ENCODE measurements at regions not wholly inside any gene's neighbourhood (a gene's known extent, or its start where the extent isn't known, plus 50 kb on each side); places are given as distances from the start of the nearest gene placed in this dataset.
"Not testable (repeated sequence)": the region's sequence is repeated elsewhere in the genome, so short reads cannot be mapped to it uniquely, and the experiment has no call there.

DNA sequence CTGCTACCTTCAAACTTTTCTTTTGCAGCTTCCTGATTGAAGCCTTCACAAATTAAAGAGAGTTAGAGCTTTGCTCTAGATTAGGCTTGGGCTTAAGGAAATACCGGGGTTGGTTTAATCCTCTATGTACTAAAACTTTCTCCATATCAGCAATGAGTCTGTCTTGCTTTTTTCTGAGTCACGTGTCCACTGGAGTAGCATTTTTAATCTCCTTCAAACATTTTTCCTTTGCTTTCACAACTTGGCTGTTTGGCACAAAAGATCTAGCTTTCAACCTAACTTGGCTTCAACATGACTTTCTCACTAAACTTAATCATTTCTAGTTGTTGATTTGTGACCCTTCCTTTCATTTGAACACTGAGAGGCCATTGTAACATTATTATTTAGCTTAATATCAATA lies 261.6 kb downstream of the PLK2 start:
- no peak for DNase-seq

DNA sequence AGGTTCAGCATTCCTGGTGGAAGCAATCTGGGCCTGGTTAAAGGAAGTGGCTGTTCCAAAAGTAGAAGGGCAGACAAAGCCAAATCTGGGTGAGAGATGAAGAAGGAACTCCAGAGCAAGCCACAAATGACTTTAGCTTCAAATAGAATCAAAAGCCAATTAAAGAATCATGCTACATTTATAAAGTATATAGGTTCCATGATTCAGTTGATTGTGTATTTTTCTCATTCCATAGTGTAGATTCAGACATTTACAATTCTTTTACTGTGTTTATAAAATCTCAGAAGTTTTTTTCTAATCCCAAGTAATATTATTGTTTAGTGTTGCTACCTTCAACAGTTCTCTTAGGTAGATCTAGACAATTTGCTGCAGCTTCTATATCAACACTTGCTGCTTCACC lies 262.0 kb downstream of the PLK2 start:
- DNase-seq: no peak

GRCh38 chr5:58191443-58191842 lies 268.4 kb downstream of the PLK2 start:
- no peak for DNase-seq

GRCh38 chr5:58188262-58188651 lies 271.6 kb downstream of the PLK2 start:
- DNase-seq: no peak

GRCh38 chr5:58187432-58188261 lies 272.2 kb downstream of the PLK2 start:
- DNase-seq: no peak

- DNase-seq: no peak
These were observed 274.1 kb downstream of the PLK2 start for GRCh38 chr5:58185801-58186200.

DNA sequence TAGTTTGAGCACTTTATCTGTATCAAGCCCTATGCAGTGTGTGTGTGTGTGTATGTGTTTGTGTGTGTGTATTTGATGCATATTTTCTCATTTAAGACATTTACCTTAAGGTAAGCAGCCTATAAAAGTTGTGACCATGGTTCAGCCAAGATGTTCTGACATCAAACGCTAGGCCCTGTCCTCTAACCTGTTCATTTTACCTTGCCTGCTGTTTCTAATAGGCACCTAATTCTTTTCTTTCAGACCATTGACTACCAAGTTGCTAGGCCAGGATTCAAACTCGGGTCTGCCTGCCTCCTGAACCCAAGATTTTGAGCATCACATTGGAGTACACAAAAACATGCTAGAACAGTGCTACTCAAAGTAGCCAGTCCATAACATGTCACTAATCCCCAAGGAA lies 274.5 kb downstream of the PLK2 start:
- DNase-seq: no peak

GRCh38 chr5:58184910-58185309 lies 275.0 kb downstream of the PLK2 start:
- DNase-seq: no peak

GRCh38 chr5:58183786-58184085 lies 276.1 kb downstream of the PLK2 start:
- DNase-seq: no peak

GRCh38 chr5:58183078-58183785 lies 276.7 kb downstream of the PLK2 start:
- DNase-seq: no peak

DNA sequence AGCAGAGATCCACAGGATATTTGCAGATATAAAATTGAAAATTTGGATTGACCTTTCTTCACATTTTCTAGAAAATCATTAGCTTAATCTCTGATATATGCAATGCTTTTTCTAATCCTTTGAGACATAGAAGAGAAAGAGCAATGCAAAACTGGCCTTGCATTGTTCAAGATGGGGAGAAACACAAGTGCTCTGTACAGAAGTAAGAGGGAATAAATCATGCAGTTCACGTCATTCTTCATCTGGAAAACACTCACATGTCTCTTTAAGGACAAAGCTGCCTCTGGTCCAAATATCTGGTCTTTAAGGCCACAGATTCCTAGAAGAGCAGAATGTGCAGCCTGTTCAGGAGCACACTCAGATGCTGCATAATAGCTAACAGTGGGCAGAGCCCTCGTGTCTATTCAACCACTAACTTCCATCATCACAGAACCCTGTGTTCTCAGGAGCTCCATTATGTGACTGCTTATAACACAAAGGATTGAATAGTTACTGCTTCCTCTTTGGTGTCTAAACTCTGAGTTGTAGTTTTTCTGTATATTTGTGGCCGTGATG lies 277.5 kb downstream of the PLK2 start:
- DNase-seq: no peak

DNA sequence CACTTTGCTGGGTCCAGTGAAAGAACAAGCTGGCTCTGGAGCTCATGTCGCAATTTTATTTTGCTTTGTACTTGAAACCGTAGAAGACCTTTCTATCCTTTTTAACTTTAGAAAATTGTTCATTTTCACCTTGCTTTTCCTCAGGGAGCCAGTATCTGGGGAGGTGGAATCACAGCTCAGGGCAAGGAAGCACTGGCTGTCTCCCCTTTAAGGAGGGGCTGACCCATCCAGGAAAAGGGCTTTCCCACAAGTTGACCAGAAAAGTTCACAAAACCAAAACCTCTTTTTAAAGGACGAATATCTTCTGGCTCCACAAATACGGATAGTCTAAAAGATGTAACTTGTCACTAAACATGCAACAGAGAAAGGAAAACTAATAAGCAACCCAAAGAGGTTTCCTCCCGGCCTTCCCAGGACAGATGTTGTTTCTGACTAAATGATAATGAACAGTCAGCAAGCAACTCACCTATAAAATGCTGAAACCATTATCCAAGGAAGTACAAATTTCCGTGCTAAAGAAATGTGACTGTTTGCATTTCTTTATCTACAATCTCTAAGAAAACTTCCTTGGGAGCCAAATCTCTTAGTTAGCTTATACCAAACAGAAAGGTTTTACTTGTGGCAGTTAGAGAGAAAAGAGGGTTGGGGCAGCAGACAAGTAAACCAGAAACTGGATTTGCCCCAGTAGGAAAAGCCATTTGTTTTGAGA lies 278.2 kb downstream of the PLK2 start:
- no peak for DNase-seq

DNA sequence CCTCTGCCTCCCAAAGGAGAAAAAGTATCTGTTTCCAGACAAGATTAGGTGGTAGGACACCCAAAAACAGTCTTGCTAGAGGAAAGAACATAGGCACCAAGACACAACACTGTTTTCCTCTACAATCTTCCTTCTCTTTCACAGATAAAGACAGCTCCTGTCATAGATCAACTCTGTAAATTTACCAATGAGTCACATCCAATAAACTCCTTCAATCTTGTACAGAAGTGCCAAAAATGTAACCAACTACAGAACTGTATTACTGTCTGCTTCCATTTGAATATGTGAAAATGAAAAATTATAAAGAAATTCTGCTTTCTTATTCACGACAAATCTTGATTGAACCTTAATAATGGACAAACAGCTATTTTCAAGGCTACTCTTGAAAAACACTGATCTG lies 286.9 kb downstream of the PLK2 start:
- DNase-seq: no peak

DNA sequence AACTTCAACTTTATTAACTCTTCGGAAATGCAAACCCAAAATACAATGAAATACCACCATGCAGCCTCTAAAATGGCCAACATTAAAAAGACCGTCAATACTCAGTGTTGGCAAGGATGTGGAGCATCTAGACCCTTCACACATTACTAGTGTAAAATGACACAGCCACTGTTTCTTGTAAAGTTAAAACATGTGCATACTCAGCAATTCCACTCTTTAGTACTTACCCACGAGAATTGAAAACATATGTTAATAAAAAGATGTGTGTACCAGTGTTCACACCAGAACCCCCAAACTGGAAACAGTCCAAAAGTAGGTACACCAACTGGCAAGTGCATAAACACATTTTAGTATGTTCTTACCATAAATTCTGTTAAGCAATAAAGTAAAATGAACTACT lies 294.7 kb downstream of the PLK2 start:
- no peak for DNase-seq

DNA sequence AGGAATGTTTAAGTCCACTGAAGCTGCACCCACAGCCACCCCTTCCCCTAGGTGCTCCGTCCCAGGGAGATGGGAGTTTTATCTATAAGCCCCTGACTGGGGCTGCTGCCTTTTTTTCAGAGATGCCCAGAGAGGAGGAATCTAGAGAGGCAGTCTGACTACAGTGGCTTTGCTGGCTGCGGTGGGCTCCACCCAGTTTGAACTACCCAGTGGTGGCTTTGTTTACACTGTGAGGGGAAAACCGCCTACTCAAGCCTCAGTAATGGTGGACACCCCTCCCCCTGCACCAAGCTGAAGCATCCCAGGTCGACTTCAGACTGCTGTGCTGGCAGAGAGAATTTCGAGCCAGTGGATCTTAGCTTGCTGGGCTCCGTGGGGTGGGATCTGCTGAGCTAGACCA lies 298.0 kb downstream of the PLK2 start:
- not testable (repeated sequence) for DNase-seq

- no peak for DNase-seq
These were observed 302.7 kb downstream of the PLK2 start for GRCh38 chr5:58156973-58157701.

DNA sequence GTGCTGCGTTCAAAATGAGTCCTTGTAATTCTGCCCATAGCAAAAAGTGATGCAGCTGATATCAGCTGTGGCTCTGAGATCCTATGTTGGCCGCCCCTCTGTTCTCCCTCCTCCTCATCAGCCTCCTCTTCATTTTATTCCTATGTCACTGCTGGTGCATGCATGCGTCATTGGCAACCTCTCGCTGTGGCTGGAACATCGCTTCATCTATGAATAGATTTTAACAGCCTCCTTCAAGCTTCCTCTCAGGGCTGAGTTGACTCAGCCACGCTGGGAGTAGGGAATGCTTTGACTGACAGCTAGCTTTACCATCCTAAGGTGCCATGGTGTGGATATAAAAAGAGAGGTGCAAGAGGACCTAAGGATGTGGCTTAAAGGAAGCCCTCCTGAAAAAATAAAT lies 303.5 kb downstream of the PLK2 start:
- no peak for DNase-seq

GRCh38 chr5:58153255-58153654 lies 306.6 kb downstream of the PLK2 start:
- DNase-seq: no peak

DNA sequence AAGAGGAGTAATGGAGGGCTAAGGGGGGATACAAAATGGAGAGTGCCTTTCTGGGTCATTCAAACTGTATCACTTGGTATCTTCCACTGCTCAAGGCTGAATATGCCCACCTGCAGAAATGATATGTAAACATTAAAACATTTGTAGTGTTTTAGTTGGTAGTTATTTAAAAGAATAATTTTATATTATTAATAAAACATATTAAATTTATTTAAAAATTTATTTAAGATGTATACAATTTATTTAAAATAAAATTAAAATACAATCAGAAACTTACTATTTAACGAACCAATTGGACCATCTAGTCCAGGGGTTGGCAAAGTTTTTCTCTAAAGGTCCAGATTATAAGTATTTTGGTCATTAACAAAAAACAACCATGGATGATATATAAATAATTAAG lies 308.5 kb downstream of the PLK2 start:
- DNase-seq: no peak

DNA sequence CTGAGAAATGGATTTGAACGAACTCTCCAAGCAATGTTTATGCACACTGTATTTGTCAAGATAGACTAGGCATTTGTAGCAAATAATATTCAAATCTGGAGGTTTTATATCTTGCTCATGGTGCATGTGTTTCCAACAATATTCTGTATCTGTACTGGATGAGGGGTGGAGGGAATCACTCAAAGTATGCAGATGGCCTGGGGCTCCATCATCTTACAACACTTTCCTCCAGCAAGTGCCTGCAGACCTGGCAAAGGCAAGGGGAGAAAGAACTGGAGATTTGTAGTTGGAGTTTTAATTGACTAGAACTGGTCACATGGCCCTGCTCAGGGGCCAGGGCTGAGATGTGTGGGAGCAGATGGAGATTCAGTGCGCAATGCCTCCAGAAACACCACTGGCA lies 309.0 kb downstream of the PLK2 start:
- no peak for DNase-seq

GRCh38 chr5:58149746-58150145 lies 310.1 kb downstream of the PLK2 start:
- DNase-seq: no peak

DNA sequence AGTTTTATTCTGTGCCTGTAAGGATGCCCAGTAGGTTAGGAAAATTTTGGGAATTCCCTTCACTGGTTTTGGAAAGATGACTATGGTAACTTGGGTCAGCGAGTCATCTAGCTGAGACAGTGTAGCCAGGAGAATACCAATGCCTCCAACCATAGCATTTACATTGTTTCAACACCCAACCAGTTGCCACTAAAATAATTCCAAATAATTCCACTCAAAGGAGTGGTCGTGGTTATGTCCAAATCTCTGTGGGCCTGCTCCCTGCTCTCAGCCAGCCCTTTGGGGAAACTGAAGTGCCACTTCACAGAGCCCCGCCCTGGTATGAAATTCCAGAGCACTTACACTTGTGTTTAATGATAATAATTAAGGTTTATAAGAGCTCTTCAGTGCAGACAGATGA lies 310.5 kb downstream of the PLK2 start:
- DNase-seq: no peak

- DNase-seq: no peak
These were observed 311.6 kb downstream of the PLK2 start for GRCh38 chr5:58148254-58148775.
